ENCODE measurements at regions not wholly inside any gene's neighbourhood (a gene's known extent, or its start where the extent isn't known, plus 50 kb on each side); places are given as distances from the start of the nearest gene placed in this dataset.

DNA sequence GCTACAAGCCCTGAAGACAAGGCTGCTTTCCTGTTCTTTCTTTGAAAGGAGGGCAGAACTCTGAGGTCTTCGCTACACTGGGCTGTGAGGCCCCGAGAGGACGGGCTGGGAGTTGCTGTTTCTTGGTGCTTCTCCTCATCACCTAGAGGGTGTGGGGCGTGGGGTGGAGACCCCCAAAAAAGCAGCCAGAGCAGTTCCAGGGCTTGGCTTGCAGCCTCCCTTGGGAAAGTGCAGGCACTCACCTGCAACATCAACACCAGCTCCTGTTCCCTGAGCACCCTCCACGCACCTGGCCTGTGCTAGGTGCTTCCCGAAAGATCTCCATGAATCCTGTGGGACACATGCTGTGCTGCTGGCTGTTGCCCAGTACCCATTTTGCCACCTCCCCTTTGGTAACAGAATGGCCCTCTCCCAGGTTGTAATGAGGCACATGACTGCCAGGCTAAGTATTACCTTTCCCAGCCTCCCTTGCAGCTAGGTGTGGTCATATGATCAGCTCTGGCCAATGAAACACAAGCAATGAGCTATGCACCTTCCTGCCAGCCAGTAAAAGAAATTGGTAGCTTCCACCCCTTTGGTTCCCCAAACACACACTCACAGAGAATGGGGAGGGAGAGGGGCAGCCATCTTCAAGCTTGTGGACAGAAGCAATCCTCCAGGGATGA, 146.0 kb downstream of the C9orf50 start:
- no peaks in the 10 kb centered on the region for H4K20me1 ChIP-seq (ENCODE audit: insufficient read depth, low read length)
- in situ Hi-C loops (cut with MboI; ENCODE audit: low sequenced_read_pairs) (no loop called here), intact Hi-C loops (cut with micrococcal nuclease) (no loop called here), dilution Hi-C loops (cut with HindIII; ENCODE audit: low sequenced_read_pairs, unreplicated experiment) (no loop called here)
- no peak overlapping the region for H3K18ac ChIP-seq (ENCODE audit: low read depth, low read length)
- no peak overlapping the region for H3K9ac ChIP-seq (ENCODE audit: low read depth, low read length)
- H3K4me3 ChIP-seq (ENCODE audit: insufficient read depth, low read depth, low read length) = no peak overlapping the region
- peak overlapping the region; percentile 76 for H3K4ac ChIP-seq (ENCODE audit: low read depth, low read length)
- H2BK15ac ChIP-seq (ENCODE audit: low read depth, low read length) = peak overlapping the region; percentile 33; the same call in 1 of the 3 replicates
- no peaks in the 10 kb centered on the region for H3K79me1 ChIP-seq (ENCODE audit: low read depth in 1 of 2, low read length in 2 of 2)
- H2BK120ac ChIP-seq (ENCODE audit: low read depth, low read length) = peak overlapping the region; percentile 22
- no peak overlapping the region for H3K4me2 ChIP-seq (ENCODE audit: low read depth, low read length)
- 0 out of 4 replicates have a peak overlapping the region, but pooled peaks of 1 of the 2 experiments have one; percentile 13 for H4K8ac ChIP-seq (ENCODE audit: low read depth in 2 of 2, low read length in 2 of 2)
- H2BK5ac ChIP-seq (ENCODE audit: low read depth, low read length, poor library complexity, severe bottlenecking) = no peak overlapping the region
- no peak overlapping the region for H3K27ac ChIP-seq (ENCODE audit: insufficient read depth, low read length)
- H3K9me3 ChIP-seq (ENCODE audit: control insufficient read depth, insufficient read depth, low read length) = 0 out of 2 replicates have a peak, but pooled peaks cover 4% of the 10 kb centered on the region
- H3K14ac ChIP-seq (replicated peaks; ENCODE audit: low read depth, low read length) = 0 out of 2 replicates have a peak overlapping the region, but pooled peaks have one; percentile 18
- H3K23ac ChIP-seq (ENCODE audit: low read depth, low read length) = no peak overlapping the region
- 0 out of 2 replicates have a peak overlapping the region, but pooled peaks have one; percentile 10 for H2BK20ac ChIP-seq (ENCODE audit: low read depth, low read length)
- no peak overlapping the region for H3K56ac ChIP-seq (ENCODE audit: extremely low read depth, insufficient read depth, low read length)
- POLR2A ChIA-PET (ENCODE audit: unreplicated experiment) = no interaction called here
- H2AK5ac ChIP-seq (ENCODE audit: low read depth, low read length) = peak overlapping the region; percentile 63
- 100% methylated on average over 2 of the region's 6 CpGs; no CpG with 5 or more reads in 1 of the 2 experiments for WGBS, 2 experiments (ENCODE audit: extremely low coverage in 2 of 2, insufficient read length in 1 of 2)
- H2AK9ac ChIP-seq (replicated peaks; ENCODE audit: low read depth, low read length, poor library complexity) = peak overlapping the region; percentile 76
- peaks cover 9% of the 10 kb centered on the region for H3K4me1 ChIP-seq (ENCODE audit: control insufficient read depth, insufficient read depth, low read length)
- peak overlapping the region; percentile 76 for H4K91ac ChIP-seq (ENCODE audit: insufficient read depth, low read depth, low read length)
- no peak overlapping the region; the same call in 1 of the 2 replicates for H4K5ac ChIP-seq (ENCODE audit: low read depth, low read length)
- peak overlapping the region; percentile 64 for H2AFZ ChIP-seq (replicated peaks; ENCODE audit: low read length, poor library complexity)
- no TSS peak for BruUV-seq (replicated peaks)
- DNase-seq (no peak), ATAC-seq (ENCODE audit: low read depth) (no peak)
- no peaks in the 10 kb centered on the region for H3K36me3 ChIP-seq (ENCODE audit: control insufficient read depth, insufficient read depth, low read length)
- H3K9me1 ChIP-seq (ENCODE audit: insufficient read depth, low read length) = peaks cover 16% of the 10 kb centered on the region
- TF ChIP-seq, protein P1, sequence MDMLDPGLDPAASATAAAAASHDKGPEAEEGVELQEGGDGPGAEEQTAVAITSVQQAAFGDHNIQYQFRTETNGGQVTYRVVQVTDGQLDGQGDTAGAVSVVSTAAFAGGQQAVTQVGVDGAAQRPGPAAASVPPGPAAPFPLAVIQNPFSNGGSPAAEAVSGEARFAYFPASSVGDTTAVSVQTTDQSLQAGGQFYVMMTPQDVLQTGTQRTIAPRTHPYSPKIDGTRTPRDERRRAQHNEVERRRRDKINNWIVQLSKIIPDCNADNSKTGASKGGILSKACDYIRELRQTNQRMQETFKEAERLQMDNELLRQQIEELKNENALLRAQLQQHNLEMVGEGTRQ (IDR thresholded peaks at IDR 0.05; ENCODE audit: low read depth, low read length) = no peak
- no peak for TF ChIP-seq RCOR1 (IDR thresholded peaks at IDR 0.05; ENCODE audit: insufficient replicate concordance, low read length)
- no peak for TF ChIP-seq MXI1 (IDR thresholded peaks at IDR 0.05; ENCODE audit: borderline replicate concordance, low read depth, low read length)
- TF ChIP-seq ELK1 (IDR thresholded peaks at IDR 0.05; ENCODE audit: borderline replicate concordance, low read depth, low read length) = no peak
- TF ChIP-seq MAZ (IDR thresholded peaks at IDR 0.05; ENCODE audit: borderline replicate concordance, low read depth, low read length) = no peak
- no peak for TF ChIP-seq CTCF (conservative IDR thresholded peaks at IDR 0.05; ENCODE audit: low read depth, low read length)
- no peak for TF ChIP-seq NFE2L2 (IDR thresholded peaks at IDR 0.05; ENCODE audit: low read depth, low read length)
- TF ChIP-seq FOS (IDR thresholded peaks at IDR 0.05; ENCODE audit: low read depth, low read length) = no peak
- TF ChIP-seq POLR2A (IDR thresholded peaks at IDR 0.05; ENCODE audit: low read depth, low read length) = no peak
- no peak for TF ChIP-seq BHLHE40 (IDR thresholded peaks at IDR 0.05; ENCODE audit: low read depth, low read length)
- no peak for TF ChIP-seq CEBPB (IDR thresholded peaks at IDR 0.05; ENCODE audit: low read depth, low read length)
- TF ChIP-seq RFX5 (IDR thresholded peaks at IDR 0.05; ENCODE audit: low read depth, low read length) = no peak
- TF ChIP-seq CHD1 (IDR thresholded peaks at IDR 0.05; ENCODE audit: low read depth, low read length) = no peak
- H3K27me3 ChIP-seq (ENCODE audit: control insufficient read depth, insufficient read depth, low read length) = no peaks in the 10 kb centered on the region
- CTCF ChIA-PET = no interaction called here
